C4-2B (cell line): ENCODE measurements at regions not wholly inside any gene's neighbourhood (a gene's known extent, or its start where the extent isn't known, plus 50 kb on each side); places are given as distances from the start of the nearest gene placed in this dataset.

Experiments
- H3K27ac ChIP-seq: fragments of 450-650 bp; 2 replicates; pipeline ENCODE4 v1.5.1; 2017
- CTCF ChIP-seq: fragments of 450-650 bp; conservative IDR thresholded peaks from 2 replicates; pipeline ENCODE4 v1.5.1; 2017; ENCODE audit warnings: mild to moderate bottlenecking
- ZFX ChIP-seq: fragments of 450-650 bp; IDR thresholded peaks from 2 replicates; pipeline ENCODE4 v1.6.1; 2017

GRCh38 chr11:29271616-29272015 lies 745.2 kb downstream of the KCNA4 start:
- TF ChIP-seq CTCF (no peak), ZFX (no peak)
- H3K27ac ChIP-seq, result no peak overlapping the region

GRCh38 chr11:29268733-29269132 lies 748.1 kb downstream of the KCNA4 start:
- H3K27ac ChIP-seq, result no peak overlapping the region
- TF ChIP-seq ZFX (no peak), CTCF (no peak)

- TF ChIP-seq CTCF (no peak), ZFX (no peak)
- H3K27ac ChIP-seq, result no peak overlapping the region
Observed at GRCh38 chr11:29265792-29266191, 751.0 kb downstream of the KCNA4 start.

- TF ChIP-seq ZFX, result no peak
- no peak for TF ChIP-seq CTCF
- no peak overlapping the region for H3K27ac ChIP-seq
Observed at GRCh38 chr11:29265381-29265780, 751.4 kb downstream of the KCNA4 start.

- no peak for TF ChIP-seq ZFX
- TF ChIP-seq CTCF, result no peak
- no peak overlapping the region for H3K27ac ChIP-seq
Observed at GRCh38 chr11:29263971-29264682, 752.7 kb downstream of the KCNA4 start.

- H3K27ac ChIP-seq, result no peak overlapping the region
- TF ChIP-seq ZFX, result no peak
- TF ChIP-seq CTCF, result no peak
Observed at GRCh38 chr11:29261831-29262230, 755.0 kb downstream of the KCNA4 start.

- H3K27ac ChIP-seq, result no peak overlapping the region
- TF ChIP-seq ZFX (no peak), CTCF (no peak)
Observed at GRCh38 chr11:29260939-29261705, 755.7 kb downstream of the KCNA4 start.
